Ascending aorta (tissue), 2 donors: ENCODE measurements at regions not wholly inside any gene's neighbourhood (a gene's known extent, or its start where the extent isn't known, plus 50 kb on each side); places are given as distances from the start of the nearest gene placed in this dataset.

Experiments
- DNase-seq, 2 donors: peaks; one replicate each; pipeline ENCODE4 v3.0.0-alpha.2; 2019; ENCODE audit warnings: low spot score in 2 of 2
- H3K27ac ChIP-seq, 2 donors: fragments of 200-600 bp; sonication (generic); one replicate each; pipeline ENCODE4 v1.5.1; 2016 to 2017; ENCODE audit warnings: mild to moderate bottlenecking in 1 of 2
- H3K27me3 ChIP-seq: fragments of 200-600 bp; sonication (generic); one replicate; pipeline ENCODE4 v1.5.1; 2017
- H3K36me3 ChIP-seq, 2 donors: fragments of 200-600 bp; sonication (generic); one replicate each; pipeline ENCODE4 v1.5.1; 2016
- H3K4me1 ChIP-seq, 2 donors: fragments of 200-600 bp; sonication (generic); one replicate each; pipeline ENCODE4 v1.5.1; 2016 to 2017; ENCODE audit warnings: mild to moderate bottlenecking in 1 of 2
- H3K4me3 ChIP-seq, 2 donors: fragments of 200-600 bp; sonication (generic); one replicate each; pipeline ENCODE4 v1.5.1; 2016 to 2017; ENCODE audit warnings: mild to moderate bottlenecking in 1 of 2
- H3K9me3 ChIP-seq, 2 donors: fragments of 200-600 bp; sonication (generic); one replicate each; pipeline ENCODE4 v1.5.1; 2016
- intact Hi-C: fragments of 100-400 bp; cut with DNase I; formaldehyde crosslinking; loops from one replicate; pipeline ENCODE4 v1.15.1; 2023
- TF ChIP-seq, protein P1 (sequence below), 3 experiments: fragments of 200-600 bp in 2 of 3; fragments of 450-650 bp in 1 of 3; sonication (generic) in 2 of 3; IDR thresholded peaks; one replicate each; pipeline ENCODE4 v1.5.1; 2016 to 2019; ENCODE audit warnings: antibody characterized with exemption in 3 of 3, mild to moderate bottlenecking in 1 of 3, moderate library complexity in 1 of 3

DNA sequence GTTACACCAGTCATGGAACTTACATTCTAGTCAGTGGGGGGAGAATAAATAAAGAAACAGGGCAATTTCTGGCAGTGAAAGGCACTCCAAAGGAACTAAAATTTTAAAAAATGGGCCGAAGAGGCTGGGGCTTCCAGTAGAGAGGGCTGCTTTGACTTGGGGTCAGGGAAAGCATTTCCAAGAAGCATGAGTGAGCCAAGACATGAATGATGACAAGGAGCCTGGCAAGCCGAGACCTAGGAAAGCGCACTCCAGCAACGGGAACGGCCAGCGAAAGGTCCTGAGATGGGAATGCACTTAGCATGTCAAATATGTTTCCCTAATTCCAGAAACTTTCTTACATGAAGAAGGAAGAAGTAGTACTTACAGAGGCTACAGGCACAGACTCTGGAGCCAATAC, 95.4 kb upstream of the NGF start:
- H3K27ac ChIP-seq = peak overlapping the region; percentile 66 to 73
- intact Hi-C loops = loop anchor here (5.0 kb wide), 2 partner anchors 146 to 241 kb away; no protein-coding TSS in a partner anchor
- peaks cover 0 to 3% of the 10 kb centered on the region in 2 donors for H3K4me1 ChIP-seq
- H3K4me3 ChIP-seq = no peak overlapping the region
- no peaks in the 10 kb centered on the region for H3K9me3 ChIP-seq
- H3K36me3 ChIP-seq = no peaks in the 10 kb centered on the region
- no peaks in the 10 kb centered on the region for H3K27me3 ChIP-seq
- peak in 1 of 2 donors; percentile 78 for DNase-seq
- TF ChIP-seq, protein P1, sequence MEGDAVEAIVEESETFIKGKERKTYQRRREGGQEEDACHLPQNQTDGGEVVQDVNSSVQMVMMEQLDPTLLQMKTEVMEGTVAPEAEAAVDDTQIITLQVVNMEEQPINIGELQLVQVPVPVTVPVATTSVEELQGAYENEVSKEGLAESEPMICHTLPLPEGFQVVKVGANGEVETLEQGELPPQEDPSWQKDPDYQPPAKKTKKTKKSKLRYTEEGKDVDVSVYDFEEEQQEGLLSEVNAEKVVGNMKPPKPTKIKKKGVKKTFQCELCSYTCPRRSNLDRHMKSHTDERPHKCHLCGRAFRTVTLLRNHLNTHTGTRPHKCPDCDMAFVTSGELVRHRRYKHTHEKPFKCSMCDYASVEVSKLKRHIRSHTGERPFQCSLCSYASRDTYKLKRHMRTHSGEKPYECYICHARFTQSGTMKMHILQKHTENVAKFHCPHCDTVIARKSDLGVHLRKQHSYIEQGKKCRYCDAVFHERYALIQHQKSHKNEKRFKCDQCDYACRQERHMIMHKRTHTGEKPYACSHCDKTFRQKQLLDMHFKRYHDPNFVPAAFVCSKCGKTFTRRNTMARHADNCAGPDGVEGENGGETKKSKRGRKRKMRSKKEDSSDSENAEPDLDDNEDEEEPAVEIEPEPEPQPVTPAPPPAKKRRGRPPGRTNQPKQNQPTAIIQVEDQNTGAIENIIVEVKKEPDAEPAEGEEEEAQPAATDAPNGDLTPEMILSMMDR (IDR thresholded peaks at IDR 0.05) = no peak

DNA sequence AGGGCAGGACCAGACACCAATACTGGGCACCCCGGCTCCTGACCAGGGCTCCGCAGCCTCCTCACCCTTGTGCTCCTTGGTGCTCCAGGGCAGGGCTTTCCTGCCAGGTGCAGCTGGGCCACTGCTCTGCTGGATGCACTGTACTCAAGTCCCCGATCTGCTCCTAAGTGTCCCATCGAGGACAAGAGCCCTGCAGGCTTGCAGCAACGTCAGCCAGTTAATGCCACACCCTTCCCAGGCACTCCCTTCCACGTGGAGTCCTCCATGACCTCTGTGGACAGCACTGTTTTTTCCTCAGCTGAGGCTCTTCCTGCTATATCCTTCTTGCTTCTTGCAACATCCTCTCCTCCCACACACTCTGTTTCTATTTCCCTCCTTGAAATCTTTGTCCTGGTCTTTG, 94.0 kb upstream of the NGF start:
- Histone ChIP-seq H3K27ac (peak overlapping the region in 1 of 2 donors; percentile 73), H3K4me3 (no peak overlapping the region), H3K9me3 (no peaks in the 10 kb centered on the region), H3K27me3 (no peaks in the 10 kb centered on the region), H3K4me1 (peaks cover 0 to 3% of the 10 kb centered on the region in 2 donors), H3K36me3 (no peaks in the 10 kb centered on the region)
- DNase-seq = no peak
- intact Hi-C loops = loop anchor here (5.0 kb wide), 2 partner anchors 145 to 240 kb away; no protein-coding TSS in a partner anchor
- TF ChIP-seq, protein P1 (IDR thresholded peaks at IDR 0.05) = no peak

DNA sequence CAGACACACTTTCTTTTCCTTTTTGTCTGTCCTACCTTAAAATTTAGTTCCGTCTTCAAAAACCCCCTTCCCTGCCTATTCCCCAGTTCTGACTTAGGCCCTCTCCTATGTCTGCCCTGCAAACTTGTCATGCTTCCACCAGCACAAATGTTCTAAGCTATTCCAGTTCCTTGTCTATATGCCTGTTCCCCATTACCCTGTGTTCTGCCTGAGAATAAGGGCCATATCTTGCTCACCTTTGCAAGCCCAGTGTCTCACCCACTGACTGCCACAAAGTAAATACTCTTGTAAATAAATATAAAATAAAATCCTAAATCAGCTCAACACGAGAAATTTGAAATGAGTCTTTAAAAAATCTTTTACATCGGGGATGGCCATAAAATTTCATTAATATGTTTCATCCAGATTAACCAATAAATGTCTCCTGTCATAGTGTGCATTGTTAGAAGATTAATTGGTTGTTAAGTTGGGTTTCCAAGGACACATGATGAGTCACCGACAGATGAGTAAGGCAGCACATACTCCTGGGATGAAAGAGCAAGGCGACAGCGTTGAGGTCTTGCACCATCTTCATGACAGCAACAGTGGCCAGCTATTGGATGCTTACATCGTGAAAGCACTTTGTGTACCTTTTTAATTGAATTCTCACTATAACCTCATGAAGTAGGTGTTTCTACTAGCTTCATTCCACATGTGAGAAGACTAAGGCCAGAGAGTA, 92.6 kb upstream of the NGF start:
- TF ChIP-seq, protein P1 (IDR thresholded peaks at IDR 0.05) = no peak
- Histone ChIP-seq H3K4me1 (peaks cover 0 to 12% of the 10 kb centered on the region in 2 donors), H3K27ac (no peak overlapping the region), H3K9me3 (no peaks in the 10 kb centered on the region), H3K4me3 (no peak overlapping the region), H3K27me3 (no peaks in the 10 kb centered on the region), H3K36me3 (no peaks in the 10 kb centered on the region)
- DNase-seq = no peak
- intact Hi-C loops = loop anchor here (5.0 kb wide), 2 partner anchors 143 to 238 kb away; no protein-coding TSS in a partner anchor

DNA sequence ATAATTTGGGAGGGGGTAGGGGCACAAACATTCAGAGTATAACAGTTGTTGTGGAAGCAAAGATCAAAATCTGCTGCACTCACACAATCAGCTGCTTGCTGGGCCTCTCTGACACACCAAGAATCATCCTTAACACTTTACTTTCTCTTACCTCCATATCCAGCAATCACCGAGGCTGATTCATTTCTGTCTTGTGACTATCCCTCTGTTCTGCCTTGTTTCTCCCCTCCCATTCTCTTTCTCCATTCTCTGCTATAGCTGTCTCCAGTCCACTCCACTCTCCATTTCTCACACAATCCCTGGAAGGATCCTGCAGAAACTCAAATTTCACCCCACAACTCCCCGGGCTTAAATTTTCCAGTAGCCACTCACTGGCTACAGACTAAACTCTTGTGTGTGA, 91.8 kb upstream of the NGF start:
- no peak overlapping the region for H3K27ac ChIP-seq
- intact Hi-C loops = loop anchor here (5.0 kb wide), 5 partner anchors 93 to 363 kb away; partner anchors contain the start of gene NGF
- no peak overlapping the region for H3K4me3 ChIP-seq
- H3K36me3 ChIP-seq = no peaks in the 10 kb centered on the region
- H3K9me3 ChIP-seq = no peaks in the 10 kb centered on the region
- TF ChIP-seq, protein P1 (IDR thresholded peaks at IDR 0.05) = no peak
- H3K27me3 ChIP-seq = no peaks in the 10 kb centered on the region
- peaks cover 0 to 16% of the 10 kb centered on the region in 2 donors for H3K4me1 ChIP-seq
- no peak for DNase-seq

DNA sequence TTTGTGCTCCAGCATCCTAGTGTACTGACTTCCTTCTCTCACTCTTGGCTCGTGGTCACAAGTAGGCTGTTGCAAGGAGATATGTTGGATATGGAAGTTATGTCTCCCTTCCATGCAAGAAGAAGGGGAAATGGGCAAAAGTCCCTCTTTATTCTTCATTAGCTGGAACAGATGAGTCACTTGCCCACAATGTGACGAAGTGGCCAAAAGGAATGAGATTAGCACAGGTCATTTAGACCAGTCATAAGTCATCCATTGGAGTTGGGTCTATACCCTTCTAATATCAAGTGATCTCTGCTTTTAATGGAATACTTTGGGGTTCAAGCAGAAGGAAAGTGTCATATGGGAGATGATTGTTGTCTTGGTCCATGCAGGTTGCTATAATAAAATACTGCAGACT, 91.2 kb upstream of the NGF start:
- H3K4me3 ChIP-seq = no peak overlapping the region
- H3K9me3 ChIP-seq = no peaks in the 10 kb centered on the region
- TF ChIP-seq, protein P1 (IDR thresholded peaks at IDR 0.05) = no peak
- H3K36me3 ChIP-seq = no peaks in the 10 kb centered on the region
- intact Hi-C loops = loop anchor here (5.0 kb wide), 3 partner anchors 92 to 362 kb away; partner anchors contain the start of gene NGF
- H3K27me3 ChIP-seq = no peaks in the 10 kb centered on the region
- DNase-seq = no peak
- H3K4me1 ChIP-seq = peaks cover 0 to 13% of the 10 kb centered on the region in 2 donors
- no peak overlapping the region for H3K27ac ChIP-seq
